ENCODE measurements at regions not wholly inside any gene's neighbourhood (a gene's known extent, or its start where the extent isn't known, plus 50 kb on each side); places are given as distances from the start of the nearest gene placed in this dataset.

DNA sequence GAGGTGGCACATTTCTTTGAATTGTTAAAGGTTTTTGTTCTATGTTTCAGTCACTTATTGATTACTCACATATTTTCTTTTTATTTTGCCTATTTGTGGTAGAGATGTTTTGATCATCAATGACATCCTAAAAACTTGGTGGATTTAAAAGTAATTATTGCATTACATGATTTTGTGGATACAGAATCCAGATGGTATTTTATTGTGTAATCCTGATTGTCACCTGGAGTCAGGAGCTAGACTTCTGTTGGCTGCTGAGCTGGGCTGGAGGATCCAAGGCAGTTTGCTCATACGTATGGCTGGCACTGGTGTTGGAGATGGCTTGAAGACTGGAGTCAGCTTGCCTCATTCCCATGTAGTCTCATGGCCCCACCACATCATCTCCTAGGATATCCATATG is 1009.6 kb upstream of the PCDH7 start:
- TF ChIP-seq EZH2 (IDR thresholded peaks at IDR 0.05; ENCODE audit: borderline replicate concordance, low read length): no peak
- TF ChIP-seq, protein P1, sequence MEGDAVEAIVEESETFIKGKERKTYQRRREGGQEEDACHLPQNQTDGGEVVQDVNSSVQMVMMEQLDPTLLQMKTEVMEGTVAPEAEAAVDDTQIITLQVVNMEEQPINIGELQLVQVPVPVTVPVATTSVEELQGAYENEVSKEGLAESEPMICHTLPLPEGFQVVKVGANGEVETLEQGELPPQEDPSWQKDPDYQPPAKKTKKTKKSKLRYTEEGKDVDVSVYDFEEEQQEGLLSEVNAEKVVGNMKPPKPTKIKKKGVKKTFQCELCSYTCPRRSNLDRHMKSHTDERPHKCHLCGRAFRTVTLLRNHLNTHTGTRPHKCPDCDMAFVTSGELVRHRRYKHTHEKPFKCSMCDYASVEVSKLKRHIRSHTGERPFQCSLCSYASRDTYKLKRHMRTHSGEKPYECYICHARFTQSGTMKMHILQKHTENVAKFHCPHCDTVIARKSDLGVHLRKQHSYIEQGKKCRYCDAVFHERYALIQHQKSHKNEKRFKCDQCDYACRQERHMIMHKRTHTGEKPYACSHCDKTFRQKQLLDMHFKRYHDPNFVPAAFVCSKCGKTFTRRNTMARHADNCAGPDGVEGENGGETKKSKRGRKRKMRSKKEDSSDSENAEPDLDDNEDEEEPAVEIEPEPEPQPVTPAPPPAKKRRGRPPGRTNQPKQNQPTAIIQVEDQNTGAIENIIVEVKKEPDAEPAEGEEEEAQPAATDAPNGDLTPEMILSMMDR (conservative IDR thresholded peaks at IDR 0.05 in 1 of 2, IDR thresholded peaks at IDR 0.05 in 1 of 2; ENCODE audit: extremely low read depth in 1 of 2, insufficient read depth in 1 of 2, low read depth in 1 of 2, low read length in 2 of 2): no peak

Data from mammary epithelial cell (primary cell).